ENCODE measurements at regions not wholly inside any gene's neighbourhood (a gene's known extent, or its start where the extent isn't known, plus 50 kb on each side); places are given as distances from the start of the nearest gene placed in this dataset.

GRCh38 chr12:75783093-75783877 is 248.3 kb downstream of the PHLDA1 start:
- Histone ChIP-seq H3K27ac (ENCODE audit: low read length) (no peak overlapping the region), H3K36me3 (replicated peaks; ENCODE audit: low read depth, low read length) (no peaks in the 10 kb centered on the region), H3K79me2 (ENCODE audit: low read length) (no peaks in the 10 kb centered on the region), H3K4me3 (ENCODE audit: low read length) (no peak overlapping the region), H3K4me2 (ENCODE audit: low read length) (no peak overlapping the region), H3K27me3 (ENCODE audit: low read depth, low read length) (peaks cover 25% of the 10 kb centered on the region), H3K4me1 (ENCODE audit: low read length) (peaks cover 15% of the 10 kb centered on the region), H4K20me1 (ENCODE audit: insufficient read depth, low read length) (no peaks in the 10 kb centered on the region), H3K9ac (ENCODE audit: low read length) (no peak overlapping the region), H2AFZ (ENCODE audit: low read depth, low read length) (no peak overlapping the region), H3K9me3 (ENCODE audit: insufficient read depth, low read length) (no peaks in the 10 kb centered on the region)
- TF ChIP-seq EZH2phosphoT487 (IDR thresholded peaks at IDR 0.05; ENCODE audit: low read depth) (no peak), CTCF (IDR thresholded peaks at IDR 0.05; ENCODE audit: low read depth, low read length) (no peak)

- H3K4me2 ChIP-seq (ENCODE audit: low read length): no peak overlapping the region
- no peak overlapping the region for H3K27ac ChIP-seq (ENCODE audit: low read length)
- H3K36me3 ChIP-seq (replicated peaks; ENCODE audit: low read depth, low read length): no peaks in the 10 kb centered on the region
- no peaks in the 10 kb centered on the region for H3K79me2 ChIP-seq (ENCODE audit: low read length)
- H4K20me1 ChIP-seq (ENCODE audit: insufficient read depth, low read length): no peaks in the 10 kb centered on the region
- TF ChIP-seq CTCF (IDR thresholded peaks at IDR 0.05; ENCODE audit: low read depth, low read length) (no peak), EZH2phosphoT487 (IDR thresholded peaks at IDR 0.05; ENCODE audit: low read depth) (no peak)
- H3K4me1 ChIP-seq (ENCODE audit: low read length): peaks cover 15% of the 10 kb centered on the region
- peaks cover 25% of the 10 kb centered on the region for H3K27me3 ChIP-seq (ENCODE audit: low read depth, low read length)
- H3K4me3 ChIP-seq (ENCODE audit: low read length): no peak overlapping the region
- no peaks in the 10 kb centered on the region for H3K9me3 ChIP-seq (ENCODE audit: insufficient read depth, low read length)
- no peak overlapping the region for H3K9ac ChIP-seq (ENCODE audit: low read length)
- no peak overlapping the region for H2AFZ ChIP-seq (ENCODE audit: low read depth, low read length)
Observed at GRCh38 chr12:75782069-75782581, 249.5 kb downstream of the PHLDA1 start.

GRCh38 chr12:75781532-75782046 is 250.0 kb downstream of the PHLDA1 start:
- no peaks in the 10 kb centered on the region for H3K9me3 ChIP-seq (ENCODE audit: insufficient read depth, low read length)
- no peaks in the 10 kb centered on the region for H3K36me3 ChIP-seq (replicated peaks; ENCODE audit: low read depth, low read length)
- H3K4me2 ChIP-seq (ENCODE audit: low read length): no peak overlapping the region
- no peak overlapping the region for H3K27ac ChIP-seq (ENCODE audit: low read length)
- H2AFZ ChIP-seq (ENCODE audit: low read depth, low read length): no peak overlapping the region
- H3K27me3 ChIP-seq (ENCODE audit: low read depth, low read length): peaks cover 26% of the 10 kb centered on the region
- H3K79me2 ChIP-seq (ENCODE audit: low read length): no peaks in the 10 kb centered on the region
- no peak for TF ChIP-seq EZH2phosphoT487 (IDR thresholded peaks at IDR 0.05; ENCODE audit: low read depth)
- TF ChIP-seq CTCF (IDR thresholded peaks at IDR 0.05; ENCODE audit: low read depth, low read length): no peak
- no peak overlapping the region for H3K4me3 ChIP-seq (ENCODE audit: low read length)
- H3K9ac ChIP-seq (ENCODE audit: low read length): no peak overlapping the region
- H4K20me1 ChIP-seq (ENCODE audit: insufficient read depth, low read length): no peaks in the 10 kb centered on the region
- H3K4me1 ChIP-seq (ENCODE audit: low read length): peaks cover 15% of the 10 kb centered on the region

- H3K27ac ChIP-seq (ENCODE audit: low read length): no peak overlapping the region
Observed at GRCh38 chr12:75779891-75780496, 251.6 kb downstream of the PHLDA1 start.

More at GRCh38 chr12:75779891-75780496, 251.6 kb downstream of the PHLDA1 start:
- peaks cover 35% of the 10 kb centered on the region for H3K27me3 ChIP-seq (ENCODE audit: low read depth, low read length)
- peaks cover 21% of the 10 kb centered on the region for H3K4me1 ChIP-seq (ENCODE audit: low read length)
- TF ChIP-seq CTCF (IDR thresholded peaks at IDR 0.05; ENCODE audit: low read depth, low read length) (no peak), EZH2phosphoT487 (IDR thresholded peaks at IDR 0.05; ENCODE audit: low read depth) (no peak)
- no peak overlapping the region for H2AFZ ChIP-seq (ENCODE audit: low read depth, low read length)
- no peaks in the 10 kb centered on the region for H3K79me2 ChIP-seq (ENCODE audit: low read length)
- H3K36me3 ChIP-seq (replicated peaks; ENCODE audit: low read depth, low read length): no peaks in the 10 kb centered on the region
- no peaks in the 10 kb centered on the region for H4K20me1 ChIP-seq (ENCODE audit: insufficient read depth, low read length)
- H3K4me3 ChIP-seq (ENCODE audit: low read length): no peak overlapping the region
- no peak overlapping the region for H3K9ac ChIP-seq (ENCODE audit: low read length)
- no peaks in the 10 kb centered on the region for H3K9me3 ChIP-seq (ENCODE audit: insufficient read depth, low read length)
- no peak overlapping the region for H3K4me2 ChIP-seq (ENCODE audit: low read length)
